SK-N-SH treated with all-trans-retinoic acid at 6 μM for 48 hours (cell line): ENCODE measurements at regions not wholly inside any gene's neighbourhood (a gene's known extent, or its start where the extent isn't known, plus 50 kb on each side); places are given as distances from the start of the nearest gene placed in this dataset.

Source experiments
- ATAC-seq: fragments of 200-7000 bp; cut with Tn5 transposase; 3 replicates; pipeline ENCODE4 v1.9.1; 2020; ENCODE audit warnings: mild to moderate bottlenecking, moderate library complexity
- ARNTL ChIP-seq: fragments of 450-650 bp; formaldehyde crosslinking; IDR thresholded peaks from 2 replicates; pipeline ENCODE4 v1.5.0; 2020; ENCODE audit warnings: low read depth, mild to moderate bottlenecking, moderate library complexity, borderline replicate concordance
- BACH2 ChIP-seq: fragments of 250-450 bp; sonication (Bioruptor Pico); IDR thresholded peaks from 2 replicates; pipeline ENCODE4 v1.9.0; 2021; ENCODE audit warnings: mild to moderate bottlenecking, borderline replicate concordance
- GLIS3 ChIP-seq: fragments of 250-450 bp; sonication (Bioruptor Pico); IDR thresholded peaks from 2 replicates; pipeline ENCODE4 v1.5.0; 2020; ENCODE audit warnings: mild to moderate bottlenecking, moderate library complexity
- PPARA ChIP-seq: fragments of 250-450 bp; sonication (Bioruptor Pico); IDR thresholded peaks from 2 replicates; pipeline ENCODE4 v1.5.0; 2020; ENCODE audit warnings: mild to moderate bottlenecking, borderline replicate concordance
- RARB ChIP-seq: fragments of 250-450 bp; sonication (Bioruptor Pico); IDR thresholded peaks from 2 replicates; pipeline ENCODE4 v1.8.0; 2021; ENCODE audit warnings: mild to moderate bottlenecking, moderate library complexity
- SNAI2 ChIP-seq: fragments of 250-450 bp; sonication (Bioruptor Pico); IDR thresholded peaks from 2 replicates; pipeline ENCODE4 v1.5.0; 2020; ENCODE audit warnings: mild to moderate bottlenecking, moderate library complexity
- TCF4 ChIP-seq: fragments of 250-450 bp; sonication (Bioruptor Pico); IDR thresholded peaks from 2 replicates; pipeline ENCODE4 v1.8.0; 2021; ENCODE audit warnings: mild to moderate bottlenecking, moderate library complexity, borderline replicate concordance
- TOX ChIP-seq: fragments of 250-450 bp; sonication (Bioruptor Pico); IDR thresholded peaks from 2 replicates; pipeline ENCODE4 v1.8.0; 2021; ENCODE audit warnings: mild to moderate bottlenecking, moderate library complexity, borderline replicate concordance
- ZFP3 ChIP-seq: fragments of 250-450 bp; sonication (Bioruptor Pico); IDR thresholded peaks from 2 replicates; pipeline ENCODE4 v1.5.0; 2020; ENCODE audit warnings: mild to moderate bottlenecking, moderate library complexity
- ZFP30 ChIP-seq: fragments of 450-650 bp; formaldehyde crosslinking; IDR thresholded peaks from 2 replicates; pipeline ENCODE4 v1.5.0; 2022; ENCODE audit warnings: mild to moderate bottlenecking, moderate library complexity
- ZNF70 ChIP-seq: fragments of 450-650 bp; formaldehyde crosslinking; IDR thresholded peaks from 2 replicates; pipeline ENCODE4 v1.5.0; 2020; ENCODE audit warnings: mild to moderate bottlenecking, moderate library complexity
- ZNF8 ChIP-seq: fragments of 450-650 bp; formaldehyde crosslinking; IDR thresholded peaks from 2 replicates; pipeline ENCODE4 v1.5.0; 2020; ENCODE audit warnings: mild to moderate bottlenecking, moderate library complexity
- TF ChIP-seq, protein P1 (sequence below): fragments of 250-450 bp; sonication (Bioruptor Pico); IDR thresholded peaks from 2 replicates; pipeline ENCODE4 v1.8.0; 2021; ENCODE audit warnings: low read depth, mild to moderate bottlenecking, moderate library complexity, borderline replicate concordance
- TF ChIP-seq, protein P2 (sequence below): fragments of 250-450 bp; sonication (Bioruptor Pico); IDR thresholded peaks from 2 replicates; pipeline ENCODE4 v1.5.1; 2021; ENCODE audit warnings: mild to moderate bottlenecking, moderate library complexity
- TF ChIP-seq, protein P3 (sequence below): fragments of 250-450 bp; sonication (Bioruptor Pico); IDR thresholded peaks from 2 replicates; pipeline ENCODE4 v1.8.0; 2020; ENCODE audit warnings: mild to moderate bottlenecking, moderate library complexity, borderline replicate concordance
- TF ChIP-seq, protein P4 (sequence below): fragments of 250-450 bp; sonication (Bioruptor Pico); IDR thresholded peaks from 2 replicates; pipeline ENCODE4 v1.5.0; 2020; ENCODE audit warnings: mild to moderate bottlenecking, moderate library complexity
- TF ChIP-seq, protein P5 (sequence below): fragments of 250-450 bp; sonication (Bioruptor Pico); IDR thresholded peaks from 2 replicates; pipeline ENCODE4 v1.5.1; 2020; ENCODE audit warnings: low read depth, mild to moderate bottlenecking, moderate library complexity

DNA sequence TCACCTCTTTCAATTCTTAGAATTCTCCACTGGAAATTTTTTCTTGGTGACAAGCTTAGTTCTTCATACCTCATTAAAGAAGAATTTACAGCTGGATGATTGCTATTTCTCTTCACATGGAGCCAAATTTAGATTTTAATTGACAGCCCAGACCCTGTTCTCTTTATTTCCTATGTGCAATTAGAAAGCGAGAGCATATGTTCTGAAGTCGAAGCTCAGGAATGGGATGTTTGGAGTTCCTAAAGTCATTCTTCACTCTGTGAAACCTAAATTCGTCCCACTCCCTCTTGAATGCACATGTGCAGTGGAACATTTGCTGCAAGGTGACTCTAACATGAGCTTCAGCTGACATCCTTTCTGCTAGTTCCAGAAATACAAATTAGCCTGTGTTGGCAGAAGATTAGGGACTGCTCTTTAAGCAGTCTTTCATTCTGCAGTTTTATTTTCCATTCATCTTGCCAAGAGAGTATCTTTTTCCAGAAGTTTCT lies 129.3 kb upstream of the KCNJ16 start:
- ATAC-seq, result no peak
- TF ChIP-seq RARB (CRISPR knock-in tag) (no peak), ZNF8 (CRISPR knock-in tag) (no peak), BACH2 (CRISPR knock-in tag) (no peak), ZFP30 (no peak), PPARA (CRISPR knock-in tag) (no peak)
- TF ChIP-seq, protein P1, sequence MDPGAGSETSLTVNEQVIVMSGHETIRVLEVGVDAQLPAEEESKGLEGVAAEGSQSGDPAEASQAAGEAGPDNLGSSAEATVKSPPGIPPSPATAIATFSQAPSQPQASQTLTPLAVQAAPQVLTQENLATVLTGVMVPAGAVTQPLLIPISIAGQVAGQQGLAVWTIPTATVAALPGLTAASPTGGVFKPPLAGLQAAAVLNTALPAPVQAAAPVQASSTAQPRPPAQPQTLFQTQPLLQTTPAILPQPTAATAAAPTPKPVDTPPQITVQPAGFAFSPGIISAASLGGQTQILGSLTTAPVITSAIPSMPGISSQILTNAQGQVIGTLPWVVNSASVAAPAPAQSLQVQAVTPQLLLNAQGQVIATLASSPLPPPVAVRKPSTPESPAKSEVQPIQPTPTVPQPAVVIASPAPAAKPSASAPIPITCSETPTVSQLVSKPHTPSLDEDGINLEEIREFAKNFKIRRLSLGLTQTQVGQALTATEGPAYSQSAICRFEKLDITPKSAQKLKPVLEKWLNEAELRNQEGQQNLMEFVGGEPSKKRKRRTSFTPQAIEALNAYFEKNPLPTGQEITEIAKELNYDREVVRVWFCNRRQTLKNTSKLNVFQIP (CRISPR knock-in tag), result no peak

DNA sequence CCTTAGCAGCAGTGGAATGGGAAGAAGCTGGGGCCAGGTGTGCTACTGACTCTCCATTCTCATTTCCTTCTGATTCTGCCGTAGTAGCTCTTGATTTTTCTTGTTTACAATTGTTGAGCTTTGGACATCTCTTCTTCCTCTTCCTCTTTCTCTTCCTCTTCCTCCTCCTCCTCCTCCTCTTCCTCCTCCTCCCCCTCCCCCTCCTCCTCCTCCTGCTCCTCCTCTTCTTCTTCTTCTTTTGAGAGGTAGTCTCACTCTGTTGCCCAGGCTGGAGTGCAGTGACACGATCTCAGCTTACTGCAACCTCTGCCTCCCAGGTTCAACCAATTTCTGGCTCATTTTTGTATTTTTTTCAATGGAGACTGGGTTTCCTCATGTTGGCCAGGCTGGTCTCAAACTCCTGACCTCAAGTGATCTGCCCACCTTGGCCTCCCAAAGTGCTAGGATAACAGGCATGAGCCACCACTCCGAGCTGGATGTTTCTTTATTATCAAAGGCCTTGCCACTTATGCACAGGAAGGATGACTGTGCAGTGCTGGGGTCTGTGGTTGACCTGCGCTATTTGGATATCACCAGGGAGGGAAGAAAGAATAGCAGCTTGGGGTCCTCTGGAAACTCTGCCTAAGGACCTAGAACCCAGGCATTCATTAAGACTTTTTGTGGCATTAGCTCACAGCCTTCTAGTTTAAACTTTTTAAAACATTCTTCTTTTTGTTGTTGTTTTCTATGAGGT lies 127.8 kb upstream of the KCNJ16 start:
- ATAC-seq, result no peak
- TF ChIP-seq ARNTL (CRISPR knock-in tag), result no peak
- no peak for TF ChIP-seq TOX (CRISPR knock-in tag)
- no peak for TF ChIP-seq SNAI2 (CRISPR knock-in tag)
- TF ChIP-seq, protein P2, sequence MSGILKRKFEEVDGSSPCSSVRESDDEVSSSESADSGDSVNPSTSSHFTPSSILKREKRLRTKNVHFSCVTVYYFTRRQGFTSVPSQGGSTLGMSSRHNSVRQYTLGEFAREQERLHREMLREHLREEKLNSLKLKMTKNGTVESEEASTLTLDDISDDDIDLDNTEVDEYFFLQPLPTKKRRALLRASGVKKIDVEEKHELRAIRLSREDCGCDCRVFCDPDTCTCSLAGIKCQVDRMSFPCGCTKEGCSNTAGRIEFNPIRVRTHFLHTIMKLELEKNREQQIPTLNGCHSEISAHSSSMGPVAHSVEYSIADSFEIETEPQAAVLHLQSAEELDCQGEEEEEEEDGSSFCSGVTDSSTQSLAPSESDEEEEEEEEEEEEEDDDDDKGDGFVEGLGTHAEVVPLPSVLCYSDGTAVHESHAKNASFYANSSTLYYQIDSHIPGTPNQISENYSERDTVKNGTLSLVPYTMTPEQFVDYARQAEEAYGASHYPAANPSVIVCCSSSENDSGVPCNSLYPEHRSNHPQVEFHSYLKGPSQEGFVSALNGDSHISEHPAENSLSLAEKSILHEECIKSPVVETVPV, result no peak
- TF ChIP-seq, protein P3, sequence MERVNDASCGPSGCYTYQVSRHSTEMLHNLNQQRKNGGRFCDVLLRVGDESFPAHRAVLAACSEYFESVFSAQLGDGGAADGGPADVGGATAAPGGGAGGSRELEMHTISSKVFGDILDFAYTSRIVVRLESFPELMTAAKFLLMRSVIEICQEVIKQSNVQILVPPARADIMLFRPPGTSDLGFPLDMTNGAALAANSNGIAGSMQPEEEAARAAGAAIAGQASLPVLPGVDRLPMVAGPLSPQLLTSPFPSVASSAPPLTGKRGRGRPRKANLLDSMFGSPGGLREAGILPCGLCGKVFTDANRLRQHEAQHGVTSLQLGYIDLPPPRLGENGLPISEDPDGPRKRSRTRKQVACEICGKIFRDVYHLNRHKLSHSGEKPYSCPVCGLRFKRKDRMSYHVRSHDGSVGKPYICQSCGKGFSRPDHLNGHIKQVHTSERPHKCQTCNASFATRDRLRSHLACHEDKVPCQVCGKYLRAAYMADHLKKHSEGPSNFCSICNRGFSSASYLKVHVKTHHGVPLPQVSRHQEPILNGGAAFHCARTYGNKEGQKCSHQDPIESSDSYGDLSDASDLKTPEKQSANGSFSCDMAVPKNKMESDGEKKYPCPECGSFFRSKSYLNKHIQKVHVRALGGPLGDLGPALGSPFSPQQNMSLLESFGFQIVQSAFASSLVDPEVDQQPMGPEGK, result no peak
- TF ChIP-seq, protein P4, sequence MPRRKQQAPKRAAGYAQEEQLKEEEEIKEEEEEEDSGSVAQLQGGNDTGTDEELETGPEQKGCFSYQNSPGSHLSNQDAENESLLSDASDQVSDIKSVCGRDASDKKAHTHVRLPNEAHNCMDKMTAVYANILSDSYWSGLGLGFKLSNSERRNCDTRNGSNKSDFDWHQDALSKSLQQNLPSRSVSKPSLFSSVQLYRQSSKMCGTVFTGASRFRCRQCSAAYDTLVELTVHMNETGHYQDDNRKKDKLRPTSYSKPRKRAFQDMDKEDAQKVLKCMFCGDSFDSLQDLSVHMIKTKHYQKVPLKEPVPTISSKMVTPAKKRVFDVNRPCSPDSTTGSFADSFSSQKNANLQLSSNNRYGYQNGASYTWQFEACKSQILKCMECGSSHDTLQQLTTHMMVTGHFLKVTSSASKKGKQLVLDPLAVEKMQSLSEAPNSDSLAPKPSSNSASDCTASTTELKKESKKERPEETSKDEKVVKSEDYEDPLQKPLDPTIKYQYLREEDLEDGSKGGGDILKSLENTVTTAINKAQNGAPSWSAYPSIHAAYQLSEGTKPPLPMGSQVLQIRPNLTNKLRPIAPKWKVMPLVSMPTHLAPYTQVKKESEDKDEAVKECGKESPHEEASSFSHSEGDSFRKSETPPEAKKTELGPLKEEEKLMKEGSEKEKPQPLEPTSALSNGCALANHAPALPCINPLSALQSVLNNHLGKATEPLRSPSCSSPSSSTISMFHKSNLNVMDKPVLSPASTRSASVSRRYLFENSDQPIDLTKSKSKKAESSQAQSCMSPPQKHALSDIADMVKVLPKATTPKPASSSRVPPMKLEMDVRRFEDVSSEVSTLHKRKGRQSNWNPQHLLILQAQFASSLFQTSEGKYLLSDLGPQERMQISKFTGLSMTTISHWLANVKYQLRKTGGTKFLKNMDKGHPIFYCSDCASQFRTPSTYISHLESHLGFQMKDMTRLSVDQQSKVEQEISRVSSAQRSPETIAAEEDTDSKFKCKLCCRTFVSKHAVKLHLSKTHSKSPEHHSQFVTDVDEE (CRISPR knock-in tag), result no peak
- TF ChIP-seq, protein P5, sequence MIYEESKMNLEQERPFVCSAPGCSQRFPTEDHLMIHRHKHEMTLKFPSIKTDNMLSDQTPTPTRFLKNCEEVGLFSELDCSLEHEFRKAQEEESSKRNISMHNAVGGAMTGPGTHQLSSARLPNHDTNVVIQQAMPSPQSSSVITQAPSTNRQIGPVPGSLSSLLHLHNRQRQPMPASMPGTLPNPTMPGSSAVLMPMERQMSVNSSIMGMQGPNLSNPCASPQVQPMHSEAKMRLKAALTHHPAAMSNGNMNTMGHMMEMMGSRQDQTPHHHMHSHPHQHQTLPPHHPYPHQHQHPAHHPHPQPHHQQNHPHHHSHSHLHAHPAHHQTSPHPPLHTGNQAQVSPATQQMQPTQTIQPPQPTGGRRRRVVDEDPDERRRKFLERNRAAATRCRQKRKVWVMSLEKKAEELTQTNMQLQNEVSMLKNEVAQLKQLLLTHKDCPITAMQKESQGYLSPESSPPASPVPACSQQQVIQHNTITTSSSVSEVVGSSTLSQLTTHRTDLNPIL, result no peak
- TF ChIP-seq ZFP3 (CRISPR knock-in tag), result no peak
- no peak for TF ChIP-seq RARB (CRISPR knock-in tag)
- no peak for TF ChIP-seq ZNF70
- TF ChIP-seq TCF4, result no peak
- TF ChIP-seq, all 23 proteins: peak for 0

DNA sequence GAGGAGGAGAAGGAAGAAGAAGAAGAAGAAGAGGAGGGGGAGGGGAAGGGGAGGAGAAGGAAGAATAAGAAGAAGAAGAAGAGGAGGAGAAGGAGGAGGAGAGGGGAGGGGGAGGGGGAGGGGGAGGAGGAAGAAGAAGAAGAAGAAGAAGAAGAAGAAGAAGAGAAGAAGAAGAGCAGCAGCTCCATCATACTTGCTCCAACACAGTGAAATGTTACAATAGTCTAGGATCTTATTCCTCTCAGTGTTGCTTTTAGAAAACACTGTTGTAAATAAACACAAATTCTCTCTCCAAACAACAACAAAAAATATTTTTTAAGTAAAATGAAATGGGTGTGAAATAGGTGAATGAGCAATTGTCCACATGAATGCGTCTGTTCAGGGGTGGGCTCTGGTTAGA lies 126.6 kb upstream of the KCNJ16 start:
- TF ChIP-seq, protein P3, result no peak
- TF ChIP-seq GLIS3 (no peak), RARB (CRISPR knock-in tag) (no peak), TOX (CRISPR knock-in tag) (no peak)
- ATAC-seq, result no peak
